ENCODE measurements at regions not wholly inside any gene's neighbourhood (a gene's known extent, or its start where the extent isn't known, plus 50 kb on each side); places are given as distances from the start of the nearest gene placed in this dataset.

GRCh38 chr2:221095356-221095755, 476.7 kb downstream of the EPHA4 start:
- DNase-seq = no peak

GRCh38 chr2:221096706-221097567, 475.2 kb downstream of the EPHA4 start:
- no peak for DNase-seq

GRCh38 chr2:221097568-221097915, 474.6 kb downstream of the EPHA4 start:
- no peak for DNase-seq

- DNase-seq = no peak
Observed at GRCh38 chr2:221097949-221098348, 474.2 kb downstream of the EPHA4 start.

GRCh38 chr2:221100467-221101089, 471.5 kb downstream of the EPHA4 start:
- no peak for DNase-seq

- DNase-seq = no peak
Observed at GRCh38 chr2:221102896-221103688, 469.0 kb downstream of the EPHA4 start.

GRCh38 chr2:221103930-221104329, 468.2 kb downstream of the EPHA4 start:
- no peak for DNase-seq

GRCh38 chr2:221104361-221104811, 467.7 kb downstream of the EPHA4 start:
- peak in 43 of 51 donors; percentile 2 to 61 (median 21) for DNase-seq

- DNase-seq = no peak
Observed at GRCh38 chr2:221106241-221106640, 465.9 kb downstream of the EPHA4 start.

GRCh38 chr2:221107424-221107823, 464.7 kb downstream of the EPHA4 start:
- no peak for DNase-seq

- no peak for DNase-seq
Observed at GRCh38 chr2:221109552-221109951, 462.6 kb downstream of the EPHA4 start.

GRCh38 chr2:221111739-221112138, 460.4 kb downstream of the EPHA4 start:
- no peak for DNase-seq

GRCh38 chr2:221112744-221113143, 459.4 kb downstream of the EPHA4 start:
- no peak for DNase-seq

- no peak for DNase-seq
Observed at GRCh38 chr2:221115944-221116343, 456.2 kb downstream of the EPHA4 start.

- DNase-seq = no peak
Observed at GRCh38 chr2:221120643-221121042, 451.5 kb downstream of the EPHA4 start.

GRCh38 chr2:221123396-221123795, 448.7 kb downstream of the EPHA4 start:
- no peak for DNase-seq

GRCh38 chr2:221124532-221125240, 447.4 kb downstream of the EPHA4 start:
- DNase-seq = peak in 1 of 51 donors; percentile 2

GRCh38 chr2:221125691-221126090, 446.4 kb downstream of the EPHA4 start:
- no peak for DNase-seq

- no peak for DNase-seq
Observed at GRCh38 chr2:221129657-221130056, 442.4 kb downstream of the EPHA4 start.

- DNase-seq = no peak
Observed at GRCh38 chr2:221130431-221130830, 441.7 kb downstream of the EPHA4 start.

- no peak for DNase-seq
Observed at GRCh38 chr2:221133941-221134340, 438.2 kb downstream of the EPHA4 start.

- no peak for DNase-seq
Observed at GRCh38 chr2:221134718-221135117, 437.4 kb downstream of the EPHA4 start.

All from hypothalamus (tissue), 51 donors.